Mesendoderm (in vitro differentiated cells): ENCODE measurements at regions not wholly inside any gene's neighbourhood (a gene's known extent, or its start where the extent isn't known, plus 50 kb on each side); places are given as distances from the start of the nearest gene placed in this dataset.

Source experiments
- DNase-seq: peaks from one replicate; pipeline ENCODE4 v3.0.0; 2013
- H2AK5ac ChIP-seq: 2 replicates; pipeline ENCODE4 v1.6.1; 2013; ENCODE audit warnings: low read length, inconsistent platforms
- H2BK120ac ChIP-seq: 2 replicates; pipeline ENCODE4 v1.6.1; 2013; ENCODE audit warnings: low read depth, mild to moderate bottlenecking, low read length, moderate library complexity, mixed read lengths
- H2BK15ac ChIP-seq: replicated peaks from 2 replicates; pipeline ENCODE4 v1.6.1; 2013; ENCODE audit warnings: low read depth, mild to moderate bottlenecking, moderate library complexity
- H2BK5ac ChIP-seq: 2 replicates; pipeline ENCODE4 v1.6.1; 2013; ENCODE audit warnings: low read length, inconsistent platforms
- H3K18ac ChIP-seq: 2 replicates; pipeline ENCODE4 v1.6.1; 2013; ENCODE audit warnings: mild to moderate bottlenecking, low read length, mixed read lengths
- H3K23ac ChIP-seq: one replicate; pipeline ENCODE4 v1.6.1; 2013; ENCODE audit warnings: low read length
- H3K27ac ChIP-seq: 2 replicates; pipeline ENCODE4 v1.5.1; 2013; ENCODE audit warnings: low read depth, mild to moderate bottlenecking, inconsistent platforms, low read length, moderate library complexity
- H3K27me3 ChIP-seq: 2 replicates; pipeline ENCODE4 v1.6.1; 2013; ENCODE audit warnings: low read length, control low read depth, mild to moderate bottlenecking, inconsistent platforms; ENCODE audit not compliant: insufficient read depth, poor library complexity
- H3K36me3 ChIP-seq: 2 replicates; pipeline ENCODE4 v1.6.1; 2013; ENCODE audit warnings: low read length, inconsistent platforms; ENCODE audit not compliant: control insufficient read depth, insufficient read depth
- H3K4ac ChIP-seq: one replicate; pipeline ENCODE4 v1.6.1; 2013; ENCODE audit warnings: low read depth, mild to moderate bottlenecking, low read length, moderate library complexity
- H3K4me1 ChIP-seq: 2 replicates; pipeline ENCODE4 v1.6.1; 2013; ENCODE audit warnings: low read depth, low read length, inconsistent platforms; ENCODE audit not compliant: control insufficient read depth
- H3K4me2 ChIP-seq: 2 replicates; pipeline ENCODE4 v1.6.1; 2013; ENCODE audit warnings: low read length
- H3K4me3 ChIP-seq: 2 replicates; pipeline ENCODE4 v1.5.1; 2013; ENCODE audit warnings: mild to moderate bottlenecking, low read length
- H3K56ac ChIP-seq: one replicate; pipeline ENCODE4 v1.6.1; 2013; ENCODE audit warnings: low read length
- H3K79me1 ChIP-seq: 2 replicates; pipeline ENCODE4 v1.6.1; 2013; ENCODE audit warnings: low read length, inconsistent platforms
- H3K79me2 ChIP-seq: 2 replicates; pipeline ENCODE4 v1.6.1; 2013; ENCODE audit warnings: mild to moderate bottlenecking, low read length; ENCODE audit not compliant: control insufficient read depth, insufficient read depth
- H3K9ac ChIP-seq: 2 replicates; pipeline ENCODE4 v1.6.1; 2013; ENCODE audit warnings: low read length, inconsistent platforms
- H4K5ac ChIP-seq: one replicate; pipeline ENCODE4 v1.6.1; 2013; ENCODE audit warnings: low read length
- H4K8ac ChIP-seq: one replicate; pipeline ENCODE4 v1.6.1; 2013; ENCODE audit warnings: low read depth, mild to moderate bottlenecking, control low read depth, low read length, moderate library complexity
- WGBS: extraction: QIAGEN DNeasy Blood & Tissue Kit; methylation state at CpG from one replicate; pipeline ENCODE4 v1.1.7; 2013; ENCODE audit warnings: low lambda C conversion rate, missing lambda C conversion rate; ENCODE audit not compliant: insufficient coverage; ENCODE audit errors: extremely low coverage; 5-methylcytosine and 5-hydroxymethylcytosine counted together

DNA sequence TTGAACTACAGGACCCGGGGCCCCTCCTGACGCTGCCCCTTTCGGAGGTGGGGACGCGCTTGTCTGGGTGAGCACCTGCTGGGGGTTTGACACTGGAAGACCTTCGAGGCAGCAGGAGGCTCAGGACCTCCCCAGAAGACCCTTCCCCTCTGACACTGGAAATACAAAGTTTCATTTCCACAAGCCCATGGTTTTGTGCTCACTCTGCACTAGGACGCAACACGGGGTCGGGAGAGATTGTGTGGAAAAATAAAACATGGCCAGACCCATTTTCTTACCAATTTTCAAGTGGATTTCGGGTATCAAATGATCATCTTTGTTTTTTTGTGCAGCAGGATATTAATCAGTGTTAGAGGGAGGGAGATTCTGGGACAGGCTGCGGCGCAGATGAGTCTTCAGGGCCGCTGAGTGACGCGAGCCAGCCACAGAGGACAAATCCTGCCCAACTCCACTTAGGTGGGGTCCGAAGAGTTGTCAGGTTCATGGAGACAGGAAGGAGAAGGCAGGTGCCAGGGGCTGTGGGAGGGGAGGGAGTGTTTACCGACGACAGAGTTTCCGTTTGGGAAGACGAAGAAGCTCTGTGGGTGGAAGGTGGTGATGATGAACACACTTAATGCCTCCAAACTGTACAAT, 160.0 kb upstream of the AFDN start:
- no peak overlapping the region for H3K4ac ChIP-seq
- no peak overlapping the region for H4K8ac ChIP-seq
- H2BK15ac ChIP-seq = no peak overlapping the region
- no peaks in the 10 kb centered on the region for H3K79me2 ChIP-seq
- no peak overlapping the region for H2AK5ac ChIP-seq
- no peak overlapping the region for H3K56ac ChIP-seq
- H3K79me1 ChIP-seq = no peaks in the 10 kb centered on the region
- H2BK5ac ChIP-seq = no peak overlapping the region
- no peak overlapping the region for H4K5ac ChIP-seq
- H3K4me2 ChIP-seq = no peak overlapping the region
- DNase-seq = no peak
- no peak overlapping the region for H2BK120ac ChIP-seq
- no CpG with 5 or more reads among the region's 20 CpGs for WGBS
- H3K27ac ChIP-seq = no peak overlapping the region
- no peak overlapping the region for H3K9ac ChIP-seq
- no peak overlapping the region for H3K23ac ChIP-seq
- H3K27me3 ChIP-seq = no peaks in the 10 kb centered on the region
- H3K18ac ChIP-seq = no peak overlapping the region
- no peaks in the 10 kb centered on the region for H3K36me3 ChIP-seq
- no peak overlapping the region for H3K4me3 ChIP-seq
- no peaks in the 10 kb centered on the region for H3K4me1 ChIP-seq

DNA sequence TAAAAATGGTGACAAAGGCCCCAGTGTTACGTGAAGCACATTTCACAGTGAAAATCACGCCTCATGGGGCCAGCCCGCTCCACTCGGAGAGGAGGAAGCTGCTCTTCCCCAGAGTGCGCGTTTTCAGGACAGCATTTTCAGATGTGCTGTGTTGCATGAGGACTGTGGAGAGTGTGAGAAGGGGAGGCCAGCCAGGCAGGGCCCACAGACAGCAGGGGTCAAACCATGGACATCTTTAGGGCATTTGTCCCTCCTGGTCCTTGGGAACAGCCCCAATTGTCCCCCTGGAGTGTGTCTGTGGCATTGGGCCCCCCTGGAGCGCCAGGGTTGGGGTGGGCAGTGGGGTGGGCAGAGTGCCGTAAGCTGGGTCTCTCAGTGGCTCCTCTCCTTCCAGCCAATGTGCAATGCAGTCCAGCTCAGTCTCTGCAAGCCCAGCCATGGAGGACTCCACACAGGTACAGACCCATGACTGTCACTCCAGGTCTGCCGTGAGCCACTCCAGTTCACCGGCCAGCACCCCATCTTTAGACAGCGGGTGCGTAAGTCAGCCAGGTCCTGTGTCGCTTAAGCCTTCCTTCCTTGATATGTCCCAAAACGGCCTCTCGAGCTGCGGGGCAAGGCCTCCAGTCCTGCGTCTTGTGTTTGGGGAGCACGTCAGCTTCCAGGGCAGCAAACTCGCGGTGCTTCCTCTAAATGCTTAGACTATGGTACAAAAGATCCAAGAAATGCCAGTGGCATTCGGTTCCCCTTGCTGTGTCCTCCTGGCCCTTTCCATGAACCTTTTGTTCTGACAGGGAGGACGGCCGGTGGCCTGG, 159.3 kb upstream of the AFDN start:
- H2BK120ac ChIP-seq = no peak overlapping the region
- no peak overlapping the region for H3K9ac ChIP-seq
- no peaks in the 10 kb centered on the region for H3K27me3 ChIP-seq
- H3K4me3 ChIP-seq = no peak overlapping the region
- H3K79me1 ChIP-seq = no peaks in the 10 kb centered on the region
- no CpG with 5 or more reads among the region's 23 CpGs for WGBS
- H3K79me2 ChIP-seq = no peaks in the 10 kb centered on the region
- H4K8ac ChIP-seq = no peak overlapping the region
- DNase-seq = no peak
- no peak overlapping the region for H2BK5ac ChIP-seq
- no peak overlapping the region for H2AK5ac ChIP-seq
- H3K23ac ChIP-seq = no peak overlapping the region
- H2BK15ac ChIP-seq = no peak overlapping the region
- H3K18ac ChIP-seq = no peak overlapping the region
- H3K4me1 ChIP-seq = no peaks in the 10 kb centered on the region
- no peak overlapping the region for H3K4ac ChIP-seq
- no peak overlapping the region for H3K27ac ChIP-seq
- H3K4me2 ChIP-seq = no peak overlapping the region
- no peak overlapping the region for H3K56ac ChIP-seq
- H4K5ac ChIP-seq = no peak overlapping the region
- H3K36me3 ChIP-seq = no peaks in the 10 kb centered on the region

DNA sequence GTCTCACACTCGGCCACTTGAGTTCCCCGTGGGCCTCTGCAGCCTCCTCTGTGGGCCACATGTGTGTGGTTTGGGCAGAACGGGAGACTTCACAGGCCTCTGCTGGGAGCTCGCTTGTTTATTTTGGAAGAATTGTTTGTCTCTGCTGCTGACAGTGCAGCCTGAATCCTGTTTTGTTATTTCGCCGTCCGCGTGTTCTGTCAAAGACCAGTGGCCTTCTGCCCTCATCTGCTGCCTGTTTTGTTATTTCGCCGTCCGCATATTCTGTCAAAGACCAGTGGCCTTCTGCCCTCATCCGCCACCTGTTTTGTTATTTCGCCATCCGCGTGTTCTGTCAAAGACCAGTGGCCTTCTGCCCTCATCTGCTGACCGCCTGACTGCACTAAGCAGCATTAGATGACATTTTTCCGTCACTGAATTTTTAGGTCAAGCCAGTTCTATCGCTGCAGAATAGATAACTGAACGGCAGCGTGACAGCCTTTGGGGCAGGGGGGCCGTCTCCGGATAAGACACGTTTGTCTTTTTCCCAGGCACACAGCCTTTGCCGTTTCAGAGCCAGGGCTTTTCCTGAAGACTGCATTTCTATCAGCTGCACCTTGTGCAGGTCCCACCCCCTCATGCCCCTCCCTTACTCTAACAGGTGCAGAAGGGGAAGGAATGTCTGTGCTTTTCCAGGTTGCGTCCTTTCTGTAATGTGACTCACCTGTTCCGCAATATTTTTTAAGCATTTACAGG, 158.5 kb upstream of the AFDN start:
- H3K4me3 ChIP-seq = no peak overlapping the region
- no peaks in the 10 kb centered on the region for H3K27me3 ChIP-seq
- H3K18ac ChIP-seq = no peak overlapping the region
- H2AK5ac ChIP-seq = no peak overlapping the region
- no peak overlapping the region for H2BK5ac ChIP-seq
- H3K4ac ChIP-seq = no peak overlapping the region
- H3K79me1 ChIP-seq = no peaks in the 10 kb centered on the region
- H4K5ac ChIP-seq = no peak overlapping the region
- H3K56ac ChIP-seq = no peak overlapping the region
- DNase-seq = no peak
- H3K79me2 ChIP-seq = no peaks in the 10 kb centered on the region
- no peaks in the 10 kb centered on the region for H3K4me1 ChIP-seq
- no peaks in the 10 kb centered on the region for H3K36me3 ChIP-seq
- H4K8ac ChIP-seq = no peak overlapping the region
- no peak overlapping the region for H3K23ac ChIP-seq
- H3K4me2 ChIP-seq = no peak overlapping the region
- no peak overlapping the region for H2BK15ac ChIP-seq
- WGBS = no CpG with 5 or more reads among the region's 26 CpGs
- no peak overlapping the region for H3K9ac ChIP-seq
- H2BK120ac ChIP-seq = no peak overlapping the region
- H3K27ac ChIP-seq = no peak overlapping the region

DNA sequence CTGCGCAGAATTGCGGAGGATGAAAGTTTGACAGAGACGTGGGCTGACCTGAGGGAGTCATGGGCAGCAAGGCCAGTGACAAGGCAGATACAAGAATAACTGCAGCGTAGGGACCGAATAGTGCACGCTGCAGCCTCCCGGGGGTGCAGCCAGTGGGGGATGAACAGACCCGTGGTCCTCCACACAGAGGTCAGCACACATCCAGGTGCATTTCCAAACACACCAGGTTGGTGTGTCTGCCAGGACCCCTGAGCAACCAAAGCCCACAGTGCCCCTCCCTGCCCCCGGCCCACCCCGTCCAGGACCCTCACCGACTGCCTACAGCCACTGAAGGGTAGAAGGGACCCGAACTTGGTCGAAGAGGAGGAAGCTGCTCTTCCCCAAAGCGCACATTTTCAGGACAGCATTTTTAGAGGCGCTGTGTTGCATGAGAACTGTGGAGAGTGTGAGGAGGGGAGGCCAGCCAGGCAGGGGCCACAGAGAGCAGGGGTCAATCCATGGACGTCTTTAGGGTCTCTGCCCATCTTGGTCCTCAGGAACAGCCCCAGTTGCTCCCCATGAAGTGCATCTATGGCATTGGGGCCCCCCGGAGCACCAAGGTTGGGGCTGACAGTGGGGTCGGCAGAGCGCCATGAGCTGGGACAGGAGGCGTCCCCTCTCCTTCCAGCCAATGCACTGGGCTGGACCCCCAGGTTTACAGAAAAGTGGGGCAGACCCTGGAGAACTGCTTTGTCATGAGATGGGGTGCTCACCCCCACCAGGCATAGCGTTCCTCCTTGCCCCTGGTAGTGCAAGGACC, 157.8 kb upstream of the AFDN start:
- no peak overlapping the region for H4K8ac ChIP-seq

DNA sequence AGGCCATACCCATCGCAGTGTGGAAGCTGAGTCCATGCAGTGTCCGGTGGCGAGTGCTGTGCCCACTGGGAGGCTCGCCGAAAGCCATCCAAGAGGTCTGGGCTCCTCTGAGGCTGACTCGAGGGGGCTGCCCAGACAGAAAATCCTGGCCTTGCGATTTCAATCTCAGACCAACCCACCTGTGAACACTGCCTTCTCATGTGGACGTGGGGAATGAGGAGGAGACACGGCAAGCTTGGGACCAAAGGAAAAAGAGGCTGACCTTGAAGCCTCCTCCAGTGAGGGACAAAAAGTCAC, 157.2 kb upstream of the AFDN start:
- no peak overlapping the region for H3K4ac ChIP-seq
- H3K9ac ChIP-seq = no peak overlapping the region
- H3K79me1 ChIP-seq = no peaks in the 10 kb centered on the region
- peak overlapping the region; percentile 68 for H3K56ac ChIP-seq
- no peaks in the 10 kb centered on the region for H3K36me3 ChIP-seq
- no peak for DNase-seq
- peak overlapping the region; percentile 15 for H2BK5ac ChIP-seq
- H2AK5ac ChIP-seq = no peak overlapping the region
- H3K4me3 ChIP-seq = no peak overlapping the region
- H3K18ac ChIP-seq = no peak overlapping the region
- H3K4me1 ChIP-seq = no peaks in the 10 kb centered on the region
- no peak overlapping the region for H2BK15ac ChIP-seq
- no peak overlapping the region for H4K8ac ChIP-seq
- no peak overlapping the region for H3K27ac ChIP-seq
- H3K79me2 ChIP-seq = no peaks in the 10 kb centered on the region
- H4K5ac ChIP-seq = no peak overlapping the region
- no peak overlapping the region for H3K4me2 ChIP-seq
- no peaks in the 10 kb centered on the region for H3K27me3 ChIP-seq
- no CpG with 5 or more reads among the region's 9 CpGs for WGBS
- no peak overlapping the region for H3K23ac ChIP-seq
- no peak overlapping the region for H2BK120ac ChIP-seq

More for the DNA sequence above, 157.8 kb upstream of the AFDN start:
- Histone ChIP-seq H3K4ac (no peak overlapping the region), H2BK15ac (no peak overlapping the region), H2BK120ac (no peak overlapping the region), H3K9ac (no peak overlapping the region), H3K23ac (no peak overlapping the region), H3K18ac (no peak overlapping the region), H3K56ac (peak overlapping the region; percentile 68), H3K4me2 (no peak overlapping the region), H4K5ac (no peak overlapping the region), H3K36me3 (no peaks in the 10 kb centered on the region), H3K4me1 (no peaks in the 10 kb centered on the region), H3K27ac (no peak overlapping the region), H3K79me1 (no peaks in the 10 kb centered on the region), H3K79me2 (no peaks in the 10 kb centered on the region), H2BK5ac (no peak overlapping the region), H3K27me3 (no peaks in the 10 kb centered on the region), H2AK5ac (no peak overlapping the region), H3K4me3 (no peak overlapping the region)
- no peak for DNase-seq
- no CpG with 5 or more reads among the region's 21 CpGs for WGBS
